PFSK-1 (cell line): ENCODE measurements at regions not wholly inside any gene's neighbourhood (a gene's known extent, or its start where the extent isn't known, plus 50 kb on each side); places are given as distances from the start of the nearest gene placed in this dataset.

Experiments used
- FOXP2 ChIP-seq: optimal IDR thresholded peaks from 2 replicates; pipeline ENCODE3; 2011; ENCODE audit warnings: borderline replicate concordance, control low read depth, inconsistent platforms; ENCODE audit not compliant: insufficient read depth; ENCODE audit errors: extremely low read length, extremely low read depth
- POLR2AphosphoS5 ChIP-seq: IDR thresholded peaks from 2 replicates; pipeline ENCODE4 v1.6.1; 2012; ENCODE audit warnings: low read depth, mild to moderate bottlenecking, control low read depth, low read length, moderate library complexity
- REST ChIP-seq, 2 experiments: IDR thresholded peaks; 2 replicates each; pipeline versions ENCODE4 v1.6.1 to v1.8.0; 2011 to 2012; ENCODE audit warnings: low read depth in 2 of 2, low read length in 2 of 2, control low read depth in 1 of 2, inconsistent platforms in 1 of 2, mild to moderate bottlenecking in 1 of 2, moderate library complexity in 1 of 2; ENCODE audit not compliant: insufficient read depth in 1 of 2
- SIN3A ChIP-seq: IDR thresholded peaks from 2 replicates; pipeline ENCODE4 v1.6.1; 2012; ENCODE audit warnings: mild to moderate bottlenecking, low read length, moderate library complexity, borderline replicate concordance; ENCODE audit not compliant: insufficient read depth
- TAF1 ChIP-seq: IDR thresholded peaks from 2 replicates; pipeline ENCODE4 v1.6.1; 2012; ENCODE audit warnings: low read length, control low read depth, borderline replicate concordance; ENCODE audit not compliant: insufficient read depth

GRCh38 chr2:235343869-235344268 lies 150.0 kb upstream of the AGAP1 start:
- no peak for TF ChIP-seq TAF1
- no peak for TF ChIP-seq SIN3A
- TF ChIP-seq POLR2AphosphoS5 = no peak
- TF ChIP-seq FOXP2 = no peak
- TF ChIP-seq REST (IDR thresholded peaks at IDR 0.05; ENCODE audit: insufficient read depth in 1 of 2, low read depth in 2 of 2, low read length in 2 of 2) = no peak

GRCh38 chr2:235345745-235346144 lies 148.1 kb upstream of the AGAP1 start:
- TF ChIP-seq FOXP2 (no peak), POLR2AphosphoS5 (no peak), SIN3A (no peak), TAF1 (no peak), REST (IDR thresholded peaks at IDR 0.05; ENCODE audit: insufficient read depth in 1 of 2, low read depth in 2 of 2, low read length in 2 of 2) (no peak)

GRCh38 chr2:235347691-235348090 lies 146.2 kb upstream of the AGAP1 start:
- no peak for TF ChIP-seq SIN3A
- no peak for TF ChIP-seq REST (IDR thresholded peaks at IDR 0.05; ENCODE audit: insufficient read depth in 1 of 2, low read depth in 2 of 2, low read length in 2 of 2)
- no peak for TF ChIP-seq POLR2AphosphoS5
- TF ChIP-seq FOXP2 = no peak
- no peak for TF ChIP-seq TAF1

GRCh38 chr2:235348329-235348728 lies 145.5 kb upstream of the AGAP1 start:
- TF ChIP-seq TAF1 (no peak), FOXP2 (no peak), POLR2AphosphoS5 (no peak), REST (IDR thresholded peaks at IDR 0.05; ENCODE audit: insufficient read depth in 1 of 2, low read depth in 2 of 2, low read length in 2 of 2) (no peak), SIN3A (no peak)

- TF ChIP-seq FOXP2 = no peak
- no peak for TF ChIP-seq TAF1
- no peak for TF ChIP-seq POLR2AphosphoS5
- TF ChIP-seq REST (IDR thresholded peaks at IDR 0.05; ENCODE audit: insufficient read depth in 1 of 2, low read depth in 2 of 2, low read length in 2 of 2) = no peak
- no peak for TF ChIP-seq SIN3A
These were observed 143.6 kb upstream of the AGAP1 start for GRCh38 chr2:235350234-235350633.
